ENCODE measurements at regions not wholly inside any gene's neighbourhood (a gene's known extent, or its start where the extent isn't known, plus 50 kb on each side); places are given as distances from the start of the nearest gene placed in this dataset.
"Not testable (repeated sequence)": the region's sequence is repeated elsewhere in the genome, so short reads cannot be mapped to it uniquely, and the experiment has no call there.

GRCh38 chr4:10388146-10388545 lies 69.1 kb downstream of the ZNF518B start:
- H3K4me3 ChIP-seq (ENCODE audit: low read depth, low read length); DNase-seq (ENCODE audit: low read depth): not testable (repeated sequence)

- H3K4me3 ChIP-seq (ENCODE audit: low read depth, low read length), result no peak overlapping the region
- TF ChIP-seq CTCF (IDR thresholded peaks at IDR 0.05; ENCODE audit: low read depth, low read length, missing control alignments), result no peak
- no peak for DNase-seq (ENCODE audit: low read depth)
Measured at GRCh38 chr4:10385994-10386394, 71.2 kb downstream of the ZNF518B start.

- DNase-seq (ENCODE audit: low read depth), result no peak
- no peak overlapping the region for H3K4me3 ChIP-seq (ENCODE audit: low read depth, low read length)
- no peak for TF ChIP-seq CTCF (IDR thresholded peaks at IDR 0.05; ENCODE audit: low read depth, low read length, missing control alignments)
Measured at GRCh38 chr4:10384974-10385373, 72.3 kb downstream of the ZNF518B start.

GRCh38 chr4:10383417-10383816 lies 73.8 kb downstream of the ZNF518B start:
- no peak for DNase-seq (ENCODE audit: low read depth)
- H3K4me3 ChIP-seq (ENCODE audit: low read depth, low read length), result no peak overlapping the region
- TF ChIP-seq CTCF (IDR thresholded peaks at IDR 0.05; ENCODE audit: low read depth, low read length, missing control alignments), result no peak

GRCh38 chr4:10382171-10382570 lies 75.1 kb downstream of the ZNF518B start:
- H3K4me3 ChIP-seq (ENCODE audit: low read depth, low read length); DNase-seq (ENCODE audit: low read depth): not testable (repeated sequence)

GRCh38 chr4:10381146-10381545 lies 76.1 kb downstream of the ZNF518B start:
- DNase-seq (ENCODE audit: low read depth), result no peak
- no peak for TF ChIP-seq CTCF (IDR thresholded peaks at IDR 0.05; ENCODE audit: low read depth, low read length, missing control alignments)
- no peak overlapping the region for H3K4me3 ChIP-seq (ENCODE audit: low read depth, low read length)

GRCh38 chr4:10380735-10381134 lies 76.5 kb downstream of the ZNF518B start:
- no peak for DNase-seq (ENCODE audit: low read depth)
- no peak for TF ChIP-seq CTCF (IDR thresholded peaks at IDR 0.05; ENCODE audit: low read depth, low read length, missing control alignments)
- no peak overlapping the region for H3K4me3 ChIP-seq (ENCODE audit: low read depth, low read length)

- TF ChIP-seq CTCF (IDR thresholded peaks at IDR 0.05; ENCODE audit: low read depth, low read length, missing control alignments), result no peak
- no peak for DNase-seq (ENCODE audit: low read depth)
- H3K4me3 ChIP-seq (ENCODE audit: low read depth, low read length), result no peak overlapping the region
Measured at GRCh38 chr4:10371869-10372471, 85.3 kb downstream of the ZNF518B start.

Data from GM12864 (cell line).